Neural crest cell (in vitro differentiated cells): ENCODE measurements at regions not wholly inside any gene's neighbourhood (a gene's known extent, or its start where the extent isn't known, plus 50 kb on each side); places are given as distances from the start of the nearest gene placed in this dataset.

Source experiments
- DNase-seq: peaks from one replicate; pipeline ENCODE4 v3.0.0; 2021; ENCODE audit warnings: low read depth, mixed read lengths, low spot score
- H3K27ac Mint-ChIP-seq: one replicate; pipeline ENCODE4 v1.8.0; 2021; ENCODE audit warnings: mild to moderate bottlenecking, mixed read lengths; ENCODE audit not compliant: unreplicated experiment
- H3K27me3 Mint-ChIP-seq: 2 replicates; pipeline ENCODE4 v1.8.0; 2021; ENCODE audit warnings: low read depth, mild to moderate bottlenecking, mixed read lengths
- H3K36me3 Mint-ChIP-seq: 2 replicates; pipeline ENCODE4 v1.8.0; 2021; ENCODE audit warnings: low read depth, mild to moderate bottlenecking, mixed read lengths
- H3K4me1 Mint-ChIP-seq: 2 replicates; pipeline ENCODE4 v1.8.0; 2021; ENCODE audit warnings: mixed read lengths
- H3K4me3 Mint-ChIP-seq: one replicate; pipeline ENCODE4 v1.8.0; 2021; ENCODE audit warnings: mild to moderate bottlenecking, mixed read lengths
- H3K9me3 Mint-ChIP-seq: 2 replicates; pipeline ENCODE4 v1.8.0; 2021; ENCODE audit warnings: mixed read lengths
- CTCF ChIP-seq: fragments of 200-600 bp; sonication (generic); conservative IDR thresholded peaks from 2 replicates; pipeline ENCODE4 v1.5.0; 2021; ENCODE audit warnings: antibody characterized with exemption, mild to moderate bottlenecking

- H3K27me3 Mint-ChIP-seq = no peaks in the 10 kb centered on the region
- no peak overlapping the region for H3K27ac Mint-ChIP-seq
- DNase-seq = no peak
- H3K9me3 Mint-ChIP-seq = peaks cover 4% of the 10 kb centered on the region
- no peak overlapping the region for H3K4me3 Mint-ChIP-seq
- peaks cover 11% of the 10 kb centered on the region for H3K4me1 Mint-ChIP-seq
- H3K36me3 Mint-ChIP-seq = no peaks in the 10 kb centered on the region
- no peak for TF ChIP-seq CTCF
Observed at GRCh38 chr15:94611656-94612055, 380.3 kb downstream of the MCTP2 start.

GRCh38 chr15:94615688-94616087 lies 384.3 kb downstream of the MCTP2 start:
- Mint-ChIP-seq H3K27ac (no peak overlapping the region), H3K4me3 (no peak overlapping the region), H3K4me1 (peaks cover 18% of the 10 kb centered on the region), H3K27me3 (no peaks in the 10 kb centered on the region), H3K9me3 (peaks cover 6% of the 10 kb centered on the region), H3K36me3 (no peaks in the 10 kb centered on the region)
- no peak for TF ChIP-seq CTCF
- DNase-seq = no peak

- H3K4me1 Mint-ChIP-seq = peaks cover 18% of the 10 kb centered on the region
- TF ChIP-seq CTCF = no peak
- H3K4me3 Mint-ChIP-seq = no peak overlapping the region
- H3K9me3 Mint-ChIP-seq = peaks cover 4% of the 10 kb centered on the region
- H3K36me3 Mint-ChIP-seq = no peaks in the 10 kb centered on the region
- no peak for DNase-seq
- H3K27ac Mint-ChIP-seq = no peak overlapping the region
- H3K27me3 Mint-ChIP-seq = no peaks in the 10 kb centered on the region
Observed at GRCh38 chr15:94620632-94621031, 389.3 kb downstream of the MCTP2 start.

- no peak for TF ChIP-seq CTCF
- Mint-ChIP-seq H3K9me3 (peaks cover 3% of the 10 kb centered on the region), H3K27me3 (no peaks in the 10 kb centered on the region)
Observed at GRCh38 chr15:94621736-94622135, 390.4 kb downstream of the MCTP2 start.

GRCh38 chr15:94626949-94627348 lies 395.6 kb downstream of the MCTP2 start:
- no peaks in the 10 kb centered on the region for H3K4me1 Mint-ChIP-seq
- TF ChIP-seq CTCF = no peak
- H3K4me3 Mint-ChIP-seq = no peak overlapping the region
- no peaks in the 10 kb centered on the region for H3K27me3 Mint-ChIP-seq
- no peak for DNase-seq
- no peak overlapping the region for H3K27ac Mint-ChIP-seq
- H3K36me3 Mint-ChIP-seq = no peaks in the 10 kb centered on the region
- no peaks in the 10 kb centered on the region for H3K9me3 Mint-ChIP-seq

More at GRCh38 chr15:94621736-94622135, 390.4 kb downstream of the MCTP2 start:
- Mint-ChIP-seq H3K36me3 (no peaks in the 10 kb centered on the region), H3K4me3 (no peak overlapping the region), H3K27ac (no peak overlapping the region), H3K4me1 (peaks cover 14% of the 10 kb centered on the region)
- DNase-seq = no peak

GRCh38 chr15:94631608-94632007 lies 400.2 kb downstream of the MCTP2 start:
- TF ChIP-seq CTCF = no peak
- H3K36me3 Mint-ChIP-seq = no peaks in the 10 kb centered on the region
- H3K4me3 Mint-ChIP-seq = no peak overlapping the region
- H3K27ac Mint-ChIP-seq = no peak overlapping the region
- H3K4me1 Mint-ChIP-seq = no peaks in the 10 kb centered on the region
- DNase-seq = no peak
- H3K27me3 Mint-ChIP-seq = no peaks in the 10 kb centered on the region
- no peaks in the 10 kb centered on the region for H3K9me3 Mint-ChIP-seq
